ENCODE measurements at regions not wholly inside any gene's neighbourhood (a gene's known extent, or its start where the extent isn't known, plus 50 kb on each side); places are given as distances from the start of the nearest gene placed in this dataset.
"Not testable (repeated sequence)": the region's sequence is repeated elsewhere in the genome, so short reads cannot be mapped to it uniquely, and the experiment has no call there.

GRCh38 chr18:15315301-15315700 lies 567.3 kb downstream of the ANKRD30B start:
- in situ Hi-C loops (cut with HindIII; ENCODE audit: low sequenced_read_pairs); DNase-seq (ENCODE audit: low read depth, low spot score); H3K4me3 ChIP-seq (ENCODE audit: low read depth, low read length): not testable (repeated sequence)

GRCh38 chr18:15318655-15319054 lies 570.7 kb downstream of the ANKRD30B start:
- H3K4me3 ChIP-seq (ENCODE audit: low read depth, low read length); in situ Hi-C loops (cut with HindIII; ENCODE audit: low sequenced_read_pairs); DNase-seq (ENCODE audit: low read depth, low spot score): not testable (repeated sequence)

- H3K4me3 ChIP-seq (ENCODE audit: low read depth, low read length); in situ Hi-C loops (cut with HindIII; ENCODE audit: low sequenced_read_pairs); DNase-seq (ENCODE audit: low read depth, low spot score): not testable (repeated sequence)
These were observed 581.7 kb downstream of the ANKRD30B start for GRCh38 chr18:15329713-15330112.

GRCh38 chr18:15330149-15330548 lies 582.2 kb downstream of the ANKRD30B start:
- in situ Hi-C loops (cut with HindIII; ENCODE audit: low sequenced_read_pairs); H3K4me3 ChIP-seq (ENCODE audit: low read depth, low read length); DNase-seq (ENCODE audit: low read depth, low spot score): not testable (repeated sequence)

GRCh38 chr18:15330600-15330999 lies 582.6 kb downstream of the ANKRD30B start:
- DNase-seq (ENCODE audit: low read depth, low spot score); H3K4me3 ChIP-seq (ENCODE audit: low read depth, low read length); in situ Hi-C loops (cut with HindIII; ENCODE audit: low sequenced_read_pairs): not testable (repeated sequence)

GRCh38 chr18:15375671-15376070 lies 627.7 kb downstream of the ANKRD30B start:
- in situ Hi-C loops (cut with HindIII; ENCODE audit: low sequenced_read_pairs); DNase-seq (ENCODE audit: low read depth, low spot score); H3K4me3 ChIP-seq (ENCODE audit: low read depth, low read length): not testable (repeated sequence)

- peak; percentile 8 for DNase-seq (ENCODE audit: low read depth, low spot score)
- in situ Hi-C loops (cut with HindIII; ENCODE audit: low sequenced_read_pairs); H3K4me3 ChIP-seq (ENCODE audit: low read depth, low read length): not testable (repeated sequence)
These were observed 659.9 kb downstream of the ANKRD30B start for GRCh38 chr18:15407874-15408273.

Data from astrocyte of the spinal cord (primary cell).